ENCODE measurements at regions not wholly inside any gene's neighbourhood (a gene's known extent, or its start where the extent isn't known, plus 50 kb on each side); places are given as distances from the start of the nearest gene placed in this dataset.
A peak's percentile ranks its signal among the peaks of the same experiment; 100 is the strongest.
"Not testable (repeated sequence)": the region's sequence is repeated elsewhere in the genome, so short reads cannot be mapped to it uniquely, and the experiment has no call there.

- H3K4me3 ChIP-seq; CTCF ChIA-PET; FAIRE-seq; H3K4me2 ChIP-seq; POLR2A ChIA-PET; ATAC-seq; DNase-seq (ENCODE audit: low read depth in 1 of 2, low spot score in 1 of 2); H3K27ac ChIP-seq; H3K4me1 ChIP-seq; H3K9me3 ChIP-seq: not testable (repeated sequence)
- WGBS (ENCODE audit: missing lambda C conversion rate) = 40% methylated on average over 3 of the region's 5 CpGs
- peak in 1 of 2 experiments; percentile 44; a peak in 2 of 4 replicates for TF ChIP-seq CEBPB (IDR thresholded peaks at IDR 0.05)
These were observed 252.8 kb downstream of the CCDC74A start for GRCh38 chr2:131780446-131780845.

- no peak overlapping the region for H3K27ac ChIP-seq
- WGBS (ENCODE audit: missing lambda C conversion rate) = 47% methylated on average over 13 of the region's 42 CpGs
- ChIA-PET POLR2A (no interaction called here), CTCF (interaction anchor here (0.7 to 2.9 kb wide), 13 partner anchors 12 to 669 kb away, joined by 3 to 20 read pairs (median 3); no protein-coding TSS in a partner anchor)
- H3K4me2 ChIP-seq = peak overlapping the region; percentile 97
- no peak for TF ChIP-seq TFCP2L1 (CRISPR knock-in tag; IDR thresholded peaks at IDR 0.05)
- TF ChIP-seq HES2 (IDR thresholded peaks at IDR 0.05) = no peak
- TF ChIP-seq HEYL (CRISPR knock-in tag; IDR thresholded peaks at IDR 0.05) = no peak
- TF ChIP-seq RCOR1 (IDR thresholded peaks at IDR 0.05; ENCODE audit: low read depth, low read length) = no peak
- no peak for TF ChIP-seq HOXB13 (CRISPR knock-in tag; IDR thresholded peaks at IDR 0.05; ENCODE audit: low read depth)
- no peak for TF ChIP-seq ZSCAN20 (CRISPR knock-in tag; IDR thresholded peaks at IDR 0.05)
- no peak for TF ChIP-seq REST (IDR thresholded peaks at IDR 0.05)
- no peak for TF ChIP-seq NPAS2 (CRISPR knock-in tag; IDR thresholded peaks at IDR 0.05; ENCODE audit: borderline replicate concordance)
- TF ChIP-seq POLR2AphosphoS2 (conservative IDR thresholded peaks at IDR 0.05; ENCODE audit: low read length) = no peak
- TF ChIP-seq KDM1A (IDR thresholded peaks at IDR 0.05; ENCODE audit: low read depth) = no peak
- no peak for TF ChIP-seq ESRRA (IDR thresholded peaks at IDR 0.05; ENCODE audit: borderline replicate concordance, low read length)
- H3K9me3 ChIP-seq = no peaks in the 10 kb centered on the region
- ATAC-seq (peak in 1 of 2 experiments; percentile 33; a peak in 1 of 6 replicates), FAIRE-seq (no peak), DNase-seq (ENCODE audit: low read depth in 1 of 2, low spot score in 1 of 2) (no peak)
- H3K4me1 ChIP-seq = no peaks in the 10 kb centered on the region
- H3K4me3 ChIP-seq = no peak overlapping the region; the same call in 2 of the 3 replicates
These were observed 273.6 kb downstream of the CCDC74A start for GRCh38 chr2:131801210-131801744.

- POLR2A ChIA-PET, FAIRE-seq, H3K4me1 ChIP-seq, H3K9me3 ChIP-seq: not testable (repeated sequence)
- ATAC-seq (peak; percentile 99 to 100), DNase-seq (ENCODE audit: low read depth in 1 of 2, low spot score in 1 of 2) (peak; percentile 26 to 63)
- CTCF ChIA-PET = interaction anchor here (0.6 to 2.9 kb wide), 15 partner anchors 10 to 670 kb away, joined by 3 to 20 read pairs (median 3); no protein-coding TSS in a partner anchor
- peak; percentile 80 for TF ChIP-seq CTCF (IDR thresholded peaks at IDR 0.05)
- TF ChIP-seq RAD21 (conservative IDR thresholded peaks at IDR 0.05 in 1 of 2, IDR thresholded peaks at IDR 0.05 in 1 of 2) = peak; percentile 5 to 57; a peak in 4 of 5 replicates
- TF ChIP-seq MAX (IDR thresholded peaks at IDR 0.05) = 0 out of 2 replicates have a peak, but pooled peaks have one; percentile 14
- peak; percentile 24; the same call in 1 of the 2 replicates for TF ChIP-seq E2F6 (IDR thresholded peaks at IDR 0.05; ENCODE audit: borderline replicate concordance, low read depth)
- peak; percentile 75 for TF ChIP-seq SMC3 (IDR thresholded peaks at IDR 0.05)
- H3K4me3 ChIP-seq = peak overlapping the region; percentile 53
- H3K4me2 ChIP-seq = peak overlapping the region; percentile 97
- 1% methylated on average over 5 of the region's 41 CpGs for WGBS (ENCODE audit: missing lambda C conversion rate)
- H3K27ac ChIP-seq = peak overlapping the region; percentile 35 to 71; a peak in 2 of 6 replicates
These were observed 274.2 kb downstream of the CCDC74A start for GRCh38 chr2:131801745-131802350.

GRCh38 chr2:131802351-131802836, 274.7 kb downstream of the CCDC74A start:
- H3K4me1 ChIP-seq, H3K9me3 ChIP-seq, FAIRE-seq, POLR2A ChIA-PET: not testable (repeated sequence)
- peak overlapping the region; percentile 97 for H3K4me2 ChIP-seq
- peak overlapping the region in 1 of 2 experiments; percentile 71; a peak in 3 of 6 replicates for H3K27ac ChIP-seq
- DNase-seq (ENCODE audit: low read depth in 1 of 2, low spot score in 1 of 2) (peak; percentile 8 to 43), ATAC-seq (peak; percentile 96 to 98)
- CTCF ChIA-PET = interaction anchor here (0.6 to 2.9 kb wide), 12 partner anchors 9 to 670 kb away, joined by 3 to 20 read pairs (median 4); no protein-coding TSS in a partner anchor
- H3K4me3 ChIP-seq = peak overlapping the region; percentile 53
- 1% methylated on average over 20 of the region's 34 CpGs for WGBS (ENCODE audit: missing lambda C conversion rate)

GRCh38 chr2:131803237-131803636, 275.5 kb downstream of the CCDC74A start:
- DNase-seq (ENCODE audit: low read depth in 1 of 2, low spot score in 1 of 2); CTCF ChIA-PET; FAIRE-seq; H3K4me2 ChIP-seq; H3K4me3 ChIP-seq; POLR2A ChIA-PET; H3K4me1 ChIP-seq; H3K9me3 ChIP-seq; ATAC-seq; H3K27ac ChIP-seq: not testable (repeated sequence)
- WGBS (ENCODE audit: missing lambda C conversion rate) = 22% methylated on average over 4 of the region's 5 CpGs

Measured in A549 (cell line).